HG02938 (cell line): ENCODE measurements at regions not wholly inside any gene's neighbourhood (a gene's known extent, or its start where the extent isn't known, plus 50 kb on each side); places are given as distances from the start of the nearest gene placed in this dataset.

Source experiments
- ATAC-seq: cut with Tn5 transposase; IDR thresholded peaks from one replicate; pipeline ENCODE4 v1.9.1; 2021; ENCODE audit warnings: mild to moderate bottlenecking, moderate library complexity; ENCODE audit not compliant: unreplicated experiment

DNA sequence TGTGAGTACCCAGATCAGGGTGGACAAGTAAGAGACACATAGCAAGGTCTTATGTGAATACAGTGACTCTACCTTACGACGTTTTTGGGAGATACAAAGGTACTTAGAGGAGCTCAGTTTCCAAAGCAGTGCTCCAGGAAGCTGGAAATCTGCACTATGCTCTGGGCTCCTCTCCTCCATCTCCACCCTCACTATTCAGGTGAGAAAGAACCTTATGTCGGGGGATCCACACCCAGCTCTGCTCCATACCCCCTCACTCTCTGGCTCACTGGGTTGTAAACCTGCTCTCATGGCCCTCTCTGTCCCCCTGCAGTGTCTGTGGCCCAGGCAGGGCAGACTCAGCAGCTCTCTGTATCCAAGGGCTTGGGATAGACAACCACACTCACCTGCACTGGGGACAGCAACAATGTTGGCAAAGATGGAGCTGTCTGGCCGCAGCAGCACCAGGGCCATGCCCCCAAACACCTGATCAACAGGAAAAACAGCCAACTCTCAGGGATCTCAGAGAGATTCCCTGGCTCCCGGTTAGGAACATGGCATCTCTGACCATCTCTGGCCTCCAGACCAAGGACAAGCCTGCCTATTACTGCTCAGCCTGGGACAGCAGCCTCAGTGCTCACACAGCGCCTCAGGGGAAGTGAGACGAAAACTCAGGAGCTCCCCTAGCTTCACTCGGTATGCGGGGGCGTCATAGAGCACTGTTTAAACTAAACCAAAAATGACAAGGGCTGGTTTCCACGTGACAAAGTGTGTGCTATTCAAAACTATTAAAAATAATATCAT, 60.9 kb upstream of the TOP3B start:
- ATAC-seq, result no peak

DNA sequence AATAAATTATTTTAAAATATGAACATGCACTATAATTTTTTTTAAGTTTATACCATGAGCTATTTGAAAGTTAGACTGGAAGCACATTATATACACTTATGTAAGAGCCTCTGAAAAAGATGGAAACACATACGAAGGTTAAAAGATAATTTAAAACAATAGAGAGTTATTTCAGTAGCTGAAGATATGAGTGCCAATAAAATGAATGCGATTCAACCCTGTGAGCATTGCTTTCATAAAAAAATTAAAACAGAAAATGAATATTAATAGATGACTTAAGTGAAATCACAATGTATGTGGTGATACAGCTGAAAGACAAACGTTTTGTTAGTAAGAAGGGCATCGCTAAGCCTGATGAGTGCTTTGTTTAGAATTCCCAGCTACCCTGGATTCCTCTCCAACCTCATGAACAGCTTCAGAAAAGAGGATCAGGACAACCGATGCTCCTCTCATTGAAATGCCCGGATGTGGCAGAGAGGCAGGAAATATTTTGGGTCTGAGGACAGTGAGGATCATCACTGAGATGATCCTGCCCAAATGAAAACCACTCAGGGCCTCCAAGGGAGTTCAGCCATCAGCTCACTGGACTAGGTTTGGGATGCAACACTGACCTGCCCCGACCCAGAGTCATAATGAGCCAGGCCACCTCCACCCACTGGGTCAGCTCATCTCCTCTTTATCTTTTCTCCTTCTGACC, 60.2 kb upstream of the TOP3B start:
- no peak for ATAC-seq

- ATAC-seq, result no peak
Measured at GRCh38 chr22:22042009-22042408, 59.4 kb upstream of the TOP3B start.

GRCh38 chr22:22040908-22041307, 58.3 kb upstream of the TOP3B start:
- no peak for ATAC-seq

DNA sequence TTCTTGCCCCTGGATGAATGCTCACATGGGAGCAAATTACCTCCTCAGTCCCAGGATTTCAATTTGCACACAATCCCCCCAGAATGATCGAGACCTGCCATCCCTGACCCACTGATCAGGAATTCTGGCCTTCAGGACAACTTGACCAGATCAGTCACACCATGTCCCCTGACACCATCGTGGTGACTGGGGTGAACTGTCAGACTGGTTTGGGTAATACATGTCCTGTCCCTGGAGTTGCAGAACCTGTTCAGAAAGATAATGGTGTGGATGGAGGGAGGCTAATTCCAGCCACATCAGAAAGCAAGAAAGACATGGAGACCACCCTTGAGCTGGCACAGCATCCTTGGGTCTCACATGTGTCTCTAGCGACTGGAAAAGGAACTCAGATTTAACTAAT, 57.9 kb upstream of the TOP3B start:
- no peak for ATAC-seq

DNA sequence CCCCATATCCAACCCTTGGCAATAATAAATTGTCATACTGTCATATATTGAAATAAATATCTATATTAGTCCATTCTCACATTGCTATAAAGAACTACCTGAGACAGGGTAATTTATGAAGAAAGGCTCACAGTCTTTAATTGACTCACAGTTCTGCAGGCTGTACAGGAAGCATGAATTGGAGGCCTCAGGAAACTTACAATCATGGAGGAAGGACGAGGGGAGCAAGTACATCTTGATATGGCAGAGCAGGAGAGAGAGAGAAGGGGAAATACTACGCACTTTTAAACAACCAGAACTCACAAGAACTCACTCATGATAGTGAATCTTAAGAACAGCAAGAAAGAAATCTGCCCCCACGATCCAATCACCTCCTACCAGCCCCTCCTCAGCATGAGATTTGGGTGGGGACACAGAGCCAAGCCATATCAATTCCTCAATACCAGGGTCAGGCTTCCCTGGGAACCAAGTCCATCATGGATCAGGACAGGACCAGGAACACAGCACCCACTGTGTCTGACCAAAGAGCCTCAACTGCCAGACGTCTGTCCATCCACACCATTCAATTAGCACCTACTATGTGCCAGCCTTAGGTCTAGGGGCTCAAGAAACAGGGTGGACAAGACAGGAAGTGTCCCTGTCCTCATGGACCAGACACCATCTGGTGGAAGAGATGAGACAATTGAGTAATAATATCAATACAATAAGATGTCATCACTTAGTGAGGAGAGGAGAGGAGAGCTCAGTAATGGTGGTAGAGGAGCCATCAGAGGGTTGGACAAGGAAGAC, 56.9 kb upstream of the TOP3B start:
- ATAC-seq, result no peak

DNA sequence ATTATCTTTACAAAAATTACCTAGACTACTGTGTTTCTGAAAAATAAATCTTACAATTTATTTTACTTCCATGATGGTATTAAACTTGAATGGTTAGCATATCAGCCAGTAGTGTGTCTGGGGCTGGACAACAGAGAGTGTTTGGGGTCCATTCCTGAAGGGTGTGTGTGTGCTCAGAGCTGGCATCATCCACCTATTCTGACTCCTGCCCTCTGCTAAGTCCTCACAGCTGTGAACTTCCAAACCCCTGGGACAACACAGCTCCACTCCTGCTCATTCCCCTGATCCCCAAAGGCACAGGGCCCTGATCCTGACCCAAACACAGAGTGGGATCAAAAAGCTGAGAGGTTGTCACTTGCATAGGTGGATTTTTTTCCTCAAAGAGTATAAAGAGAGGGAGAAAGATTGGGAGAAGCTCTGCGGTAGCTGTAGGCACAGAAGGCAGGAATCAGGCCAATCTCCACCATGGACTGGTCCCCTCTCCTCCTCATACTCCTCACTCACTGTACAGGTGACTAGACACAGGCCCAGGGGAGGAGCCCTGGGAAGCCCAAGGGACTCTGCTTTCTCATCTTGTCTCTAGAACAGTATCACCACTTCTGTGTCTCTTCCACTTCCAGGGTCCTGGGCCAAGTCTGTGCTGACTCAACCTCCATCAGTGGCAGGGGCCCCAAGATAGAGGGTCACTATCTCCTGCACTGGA, 55.7 kb upstream of the TOP3B start:
- ATAC-seq, result no peak

GRCh38 chr22:22037740-22038139, 55.2 kb upstream of the TOP3B start:
- ATAC-seq, result no peak

DNA sequence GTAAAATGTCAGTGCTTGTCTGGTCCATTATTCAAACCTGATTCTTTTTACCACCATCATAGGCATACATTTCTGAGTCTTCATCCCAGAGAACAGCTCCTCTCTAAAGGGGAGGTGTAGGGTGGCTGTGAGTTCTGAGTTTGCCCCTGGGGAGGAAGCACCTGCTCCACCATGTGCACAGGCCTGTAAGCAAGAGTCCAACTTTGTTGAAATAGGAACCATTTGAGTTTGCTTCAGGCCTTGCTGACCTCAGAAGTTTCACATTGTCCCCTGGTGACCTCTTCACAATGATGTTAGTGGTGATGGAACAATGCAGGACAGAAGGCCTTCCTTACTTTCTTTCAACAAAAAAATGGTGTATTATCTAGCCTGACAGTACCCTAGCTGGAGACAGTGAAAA, 54.6 kb upstream of the TOP3B start:
- ATAC-seq, result no peak

DNA sequence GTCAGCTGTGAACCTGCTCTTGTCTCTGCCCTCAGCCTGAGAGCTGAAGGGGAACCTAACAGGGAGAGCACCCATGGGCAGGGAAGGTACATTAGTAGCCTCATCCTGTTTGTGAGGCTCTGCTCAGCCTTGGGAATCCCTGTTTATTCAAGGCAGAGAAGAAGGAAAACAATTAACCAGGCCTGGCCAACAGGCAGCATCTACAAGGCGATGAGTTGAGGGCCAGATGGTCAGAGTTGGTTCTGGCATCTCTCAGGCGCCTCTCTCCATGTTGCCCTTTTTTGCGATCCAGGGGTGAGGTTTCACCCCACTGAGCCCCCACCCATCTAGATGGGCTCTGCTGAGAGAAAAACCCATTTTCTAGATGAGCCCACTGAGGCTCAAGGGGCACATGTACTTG, 54.0 kb upstream of the TOP3B start:
- ATAC-seq, result no peak

- ATAC-seq, result no peak
Measured at GRCh38 chr22:22035771-22036314, 53.3 kb upstream of the TOP3B start.

- ATAC-seq, result no peak
Measured at GRCh38 chr22:22035203-22035602, 52.6 kb upstream of the TOP3B start.

DNA sequence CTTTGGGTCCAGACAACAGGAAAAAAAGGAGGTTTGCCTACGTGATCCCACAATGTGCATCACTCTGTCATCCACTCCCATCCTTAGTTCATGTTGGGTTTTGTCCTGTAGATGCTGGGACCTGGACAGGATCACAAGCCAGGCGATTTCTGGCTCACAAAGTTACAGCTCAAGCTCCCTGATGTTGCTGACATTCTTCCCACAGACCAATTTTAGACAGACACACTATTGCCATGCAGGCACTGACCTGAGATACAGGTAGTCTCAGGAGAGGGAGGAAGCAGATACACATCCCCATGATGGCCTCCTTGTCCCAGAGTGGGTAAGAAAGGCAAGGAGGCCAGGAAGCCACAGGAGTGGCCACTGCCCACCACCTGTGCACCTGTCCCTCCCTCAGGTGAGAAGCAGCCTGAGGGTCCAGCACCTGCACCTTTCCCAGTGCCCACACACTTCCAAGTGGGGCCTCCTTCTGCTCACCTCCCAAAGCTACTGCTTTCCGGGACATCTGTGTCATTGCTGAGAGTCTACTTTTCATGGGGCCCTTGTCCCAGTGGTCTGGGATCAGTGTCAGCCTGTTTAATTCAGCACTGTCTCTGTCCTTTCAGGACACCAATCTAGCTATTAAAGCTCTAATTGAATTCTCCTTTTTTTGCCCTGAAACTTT, 52.0 kb upstream of the TOP3B start:
- no peak for ATAC-seq

DNA sequence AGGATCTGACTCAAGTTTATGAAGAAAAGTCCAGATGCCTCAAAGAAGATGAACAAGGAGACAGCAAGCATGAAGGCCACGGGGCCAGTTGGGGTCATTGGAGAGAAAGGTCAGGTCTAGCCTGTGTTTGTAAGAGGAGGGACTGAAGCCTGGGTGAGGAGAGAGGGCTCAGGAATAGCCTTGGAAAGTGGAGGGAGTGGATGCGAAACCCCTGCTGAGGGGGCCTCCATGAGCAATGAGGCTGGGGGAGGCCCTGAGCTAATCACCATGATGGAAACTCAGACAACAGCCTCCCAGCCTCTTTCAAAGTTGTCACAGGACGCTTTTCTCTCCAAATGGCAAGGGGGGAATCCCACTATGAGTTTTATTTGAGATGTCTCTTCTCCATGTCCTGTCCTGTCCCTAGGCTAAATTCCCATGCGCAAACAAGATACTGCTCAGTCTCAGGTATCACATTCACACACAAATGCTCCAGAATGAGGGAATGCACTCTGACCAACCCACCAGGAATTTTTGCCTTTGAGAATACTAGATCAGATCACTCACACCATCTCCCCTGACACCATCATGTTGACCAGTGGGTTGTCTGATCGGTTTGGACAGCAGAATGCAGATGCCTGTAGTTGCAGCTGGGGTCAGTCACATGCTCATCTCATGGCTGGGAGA, 51.3 kb upstream of the TOP3B start:
- no peak for ATAC-seq

DNA sequence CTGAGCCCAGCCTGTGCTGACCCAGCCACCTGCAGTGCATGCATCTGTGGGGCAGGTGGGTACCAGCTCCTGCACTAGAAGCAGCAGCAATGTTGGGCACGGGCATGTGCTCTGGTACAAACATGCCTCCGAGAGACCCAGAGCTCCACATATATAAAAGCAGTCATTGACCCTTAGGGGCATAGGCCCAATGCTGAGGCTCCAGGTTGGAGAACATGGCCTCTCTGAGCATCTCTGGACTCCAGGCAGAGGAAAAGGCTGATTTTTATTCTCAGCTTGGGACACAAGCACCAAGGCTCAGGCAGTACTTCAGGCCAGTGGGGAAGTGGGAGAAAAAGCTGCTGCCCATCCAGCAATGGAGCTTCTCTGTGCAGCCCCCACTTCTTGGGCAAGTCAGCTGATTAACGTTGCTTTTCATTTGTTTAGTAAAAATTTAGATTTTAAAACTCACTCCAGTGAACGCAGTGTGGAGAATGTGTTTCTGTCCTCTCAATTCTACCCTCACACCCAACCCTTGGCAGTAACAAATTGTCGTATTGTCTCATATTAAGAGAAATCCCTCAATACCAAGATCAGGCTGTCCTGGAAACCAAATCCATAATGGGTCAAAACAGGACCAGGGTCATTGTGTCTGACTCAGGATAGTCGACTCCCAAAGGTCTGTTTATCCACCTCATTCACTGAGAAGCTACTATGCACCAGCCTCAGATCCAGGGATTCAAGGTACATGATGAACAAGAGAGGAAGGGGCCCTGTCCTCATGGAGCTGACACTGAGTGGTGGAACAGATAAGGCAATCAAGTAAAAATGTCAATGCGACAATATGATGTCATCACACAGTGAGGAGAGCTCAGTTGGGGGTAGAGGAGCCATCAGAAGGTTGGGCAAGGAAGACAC, 50.6 kb upstream of the TOP3B start:
- no peak for ATAC-seq

DNA sequence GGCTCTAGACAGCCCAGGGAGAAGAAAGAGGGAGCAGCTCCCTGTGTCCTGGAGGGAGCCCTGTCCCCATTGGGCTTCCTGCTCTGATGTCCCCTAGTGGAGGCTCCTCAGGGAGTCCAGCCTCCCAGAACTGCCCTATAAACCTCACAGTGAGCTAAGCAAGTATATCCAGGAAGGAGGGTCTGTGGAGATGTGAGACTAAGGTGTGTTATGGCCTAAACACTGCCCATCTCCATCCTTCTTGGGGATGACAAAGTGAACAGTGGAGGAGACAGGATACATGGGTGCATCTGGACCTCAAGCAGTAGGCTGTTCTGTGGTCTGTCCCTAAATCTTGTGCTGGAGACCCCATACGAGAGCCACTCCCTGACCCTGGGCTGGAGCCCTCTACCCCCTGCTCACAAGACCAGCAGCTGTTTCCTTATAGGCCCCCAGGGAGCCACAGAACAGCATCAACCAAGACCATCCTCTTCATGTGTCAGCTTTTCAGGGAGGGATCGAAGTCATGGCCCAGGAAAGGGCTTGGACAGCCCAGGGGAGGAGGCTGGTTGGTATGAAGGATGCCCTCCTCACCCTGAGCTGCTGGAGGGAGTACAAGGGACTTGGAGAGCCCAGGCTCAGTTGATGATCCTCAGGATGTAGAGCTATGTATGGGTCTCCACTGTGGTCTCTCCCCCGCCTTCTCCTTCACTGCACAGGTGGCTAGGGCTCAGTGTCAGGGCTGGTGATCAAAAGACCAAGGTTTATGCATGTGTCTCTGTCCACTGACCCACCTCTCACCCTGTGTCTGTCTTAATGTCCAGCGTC, 49.7 kb upstream of the TOP3B start:
- no peak for ATAC-seq
